Nephron (organoid): ENCODE measurements at regions not wholly inside any gene's neighbourhood (a gene's known extent, or its start where the extent isn't known, plus 50 kb on each side); places are given as distances from the start of the nearest gene placed in this dataset.
"Not testable (repeated sequence)": the region's sequence is repeated elsewhere in the genome, so short reads cannot be mapped to it uniquely, and the experiment has no call there.

Experiments used
- H3K27ac Mint-ChIP-seq, 3 experiments: 2 replicates each; pipeline ENCODE4 v1.8.0; 2020; ENCODE audit warnings: mixed read lengths in 3 of 3, mild to moderate bottlenecking in 2 of 3, moderate library complexity in 1 of 3
- H3K27me3 Mint-ChIP-seq: 2 replicates; pipeline ENCODE4 v1.8.0; 2021; ENCODE audit warnings: low read depth, mild to moderate bottlenecking, moderate library complexity, mixed read lengths
- H3K36me3 Mint-ChIP-seq: 2 replicates; pipeline ENCODE4 v1.8.0; 2020; ENCODE audit warnings: low read depth, mixed read lengths
- H3K4me1 Mint-ChIP-seq: 2 replicates; pipeline ENCODE4 v1.8.0; 2020; ENCODE audit warnings: mixed read lengths
- H3K4me3 Mint-ChIP-seq, 3 experiments: 2 replicates each; pipeline ENCODE4 v1.8.0; 2020; ENCODE audit warnings: mild to moderate bottlenecking in 3 of 3, mixed read lengths in 3 of 3, moderate library complexity in 2 of 3
- H3K9me3 Mint-ChIP-seq: 2 replicates; pipeline ENCODE4 v1.8.0; 2020; ENCODE audit warnings: mixed read lengths
- CTCF ChIP-seq, 3 experiments: fragments of 200-600 bp; sonication (generic); IDR thresholded peaks; one replicate each; pipeline ENCODE4 v1.5.0; 2021; ENCODE audit warnings: antibody characterized with exemption in 3 of 3; ENCODE audit not compliant: unreplicated experiment in 3 of 3

GRCh38 chr11:80719292-80719646 is 1278.4 kb upstream of the TENM4 start:
- no peak for TF ChIP-seq CTCF (IDR thresholded peaks at IDR 0.05; ENCODE audit: unreplicated experiment in 3 of 3)
- H3K4me1 Mint-ChIP-seq, result peaks cover 47% of the 10 kb centered on the region
- peaks cover 2% of the 10 kb centered on the region for H3K9me3 Mint-ChIP-seq
- no peak overlapping the region for H3K4me3 Mint-ChIP-seq
- H3K36me3 Mint-ChIP-seq, result no peaks in the 10 kb centered on the region
- no peaks in the 10 kb centered on the region for H3K27me3 Mint-ChIP-seq
- no peak overlapping the region for H3K27ac Mint-ChIP-seq

- H3K4me3 Mint-ChIP-seq, result no peak overlapping the region
- peaks cover 47% of the 10 kb centered on the region for H3K4me1 Mint-ChIP-seq
- peaks cover 2% of the 10 kb centered on the region for H3K9me3 Mint-ChIP-seq
- no peak for TF ChIP-seq CTCF (IDR thresholded peaks at IDR 0.05; ENCODE audit: unreplicated experiment in 3 of 3)
- H3K27ac Mint-ChIP-seq, result no peak overlapping the region
- H3K27me3 Mint-ChIP-seq, result no peaks in the 10 kb centered on the region
- no peaks in the 10 kb centered on the region for H3K36me3 Mint-ChIP-seq
Observed at GRCh38 chr11:80718611-80719291, 1277.9 kb upstream of the TENM4 start.

GRCh38 chr11:80702264-80702663 is 1261.4 kb upstream of the TENM4 start:
- Mint-ChIP-seq H3K4me3 (no peak overlapping the region), H3K4me1 (peaks cover 9% of the 10 kb centered on the region), H3K27me3 (no peaks in the 10 kb centered on the region), H3K36me3 (no peaks in the 10 kb centered on the region), H3K9me3 (peaks cover 14% of the 10 kb centered on the region), H3K27ac (no peak overlapping the region)
- no peak for TF ChIP-seq CTCF (IDR thresholded peaks at IDR 0.05; ENCODE audit: unreplicated experiment in 3 of 3)

- Mint-ChIP-seq H3K4me3 (no peak overlapping the region), H3K27me3 (no peaks in the 10 kb centered on the region), H3K4me1 (peaks cover 9% of the 10 kb centered on the region), H3K36me3 (no peaks in the 10 kb centered on the region), H3K9me3 (peaks cover 7% of the 10 kb centered on the region), H3K27ac (no peak overlapping the region)
- no peak for TF ChIP-seq CTCF (IDR thresholded peaks at IDR 0.05; ENCODE audit: unreplicated experiment in 3 of 3)
Observed at GRCh38 chr11:80700386-80700785, 1259.6 kb upstream of the TENM4 start.

GRCh38 chr11:80699406-80700177 is 1258.8 kb upstream of the TENM4 start:
- not testable (repeated sequence) for H3K9me3 Mint-ChIP-seq, H3K36me3 Mint-ChIP-seq, H3K27me3 Mint-ChIP-seq
- H3K27ac Mint-ChIP-seq, result peak overlapping the region; percentile 20 to 78 (median 73)
- peak overlapping the region in 2 of 3 experiments; percentile 56 to 60 for H3K4me3 Mint-ChIP-seq
- H3K4me1 Mint-ChIP-seq, result peaks cover 15% of the 10 kb centered on the region

GRCh38 chr11:80698637-80699036 is 1257.8 kb upstream of the TENM4 start:
- Mint-ChIP-seq H3K4me3 (no peak overlapping the region), H3K36me3 (no peaks in the 10 kb centered on the region), H3K4me1 (peaks cover 17% of the 10 kb centered on the region), H3K27ac (no peak overlapping the region), H3K27me3 (no peaks in the 10 kb centered on the region), H3K9me3 (peaks cover 3% of the 10 kb centered on the region)
- no peak for TF ChIP-seq CTCF (IDR thresholded peaks at IDR 0.05; ENCODE audit: unreplicated experiment in 3 of 3)
